HG03280 (cell line): ENCODE measurements at regions not wholly inside any gene's neighbourhood (a gene's known extent, or its start where the extent isn't known, plus 50 kb on each side); places are given as distances from the start of the nearest gene placed in this dataset.

Experiments used
- ATAC-seq: cut with Tn5 transposase; IDR thresholded peaks from one replicate; pipeline ENCODE4 v1.9.1; 2021; ENCODE audit warnings: mild to moderate bottlenecking, moderate library complexity; ENCODE audit not compliant: unreplicated experiment

- no peak for ATAC-seq
These were observed 474.6 kb downstream of the EPHA4 start for GRCh38 chr2:221097568-221097915.

GRCh38 chr2:221097949-221098348 lies 474.2 kb downstream of the EPHA4 start:
- no peak for ATAC-seq

GRCh38 chr2:221100467-221101089 lies 471.5 kb downstream of the EPHA4 start:
- ATAC-seq: no peak

GRCh38 chr2:221102896-221103688 lies 469.0 kb downstream of the EPHA4 start:
- ATAC-seq: peak; percentile 60

- ATAC-seq: no peak
These were observed 468.2 kb downstream of the EPHA4 start for GRCh38 chr2:221103930-221104329.

GRCh38 chr2:221104361-221104811 lies 467.7 kb downstream of the EPHA4 start:
- no peak for ATAC-seq

- no peak for ATAC-seq
These were observed 465.9 kb downstream of the EPHA4 start for GRCh38 chr2:221106241-221106640.

- no peak for ATAC-seq
These were observed 464.7 kb downstream of the EPHA4 start for GRCh38 chr2:221107424-221107823.

- ATAC-seq: no peak
These were observed 462.6 kb downstream of the EPHA4 start for GRCh38 chr2:221109552-221109951.

GRCh38 chr2:221111739-221112138 lies 460.4 kb downstream of the EPHA4 start:
- no peak for ATAC-seq

GRCh38 chr2:221112744-221113143 lies 459.4 kb downstream of the EPHA4 start:
- no peak for ATAC-seq

- ATAC-seq: no peak
These were observed 456.2 kb downstream of the EPHA4 start for GRCh38 chr2:221115944-221116343.

GRCh38 chr2:221120643-221121042 lies 451.5 kb downstream of the EPHA4 start:
- ATAC-seq: peak; percentile 48

GRCh38 chr2:221123396-221123795 lies 448.7 kb downstream of the EPHA4 start:
- ATAC-seq: no peak

- no peak for ATAC-seq
These were observed 447.4 kb downstream of the EPHA4 start for GRCh38 chr2:221124532-221125240.

GRCh38 chr2:221125691-221126090 lies 446.4 kb downstream of the EPHA4 start:
- no peak for ATAC-seq

- ATAC-seq: no peak
These were observed 442.4 kb downstream of the EPHA4 start for GRCh38 chr2:221129657-221130056.

- ATAC-seq: no peak
These were observed 441.7 kb downstream of the EPHA4 start for GRCh38 chr2:221130431-221130830.

- ATAC-seq: no peak
These were observed 438.2 kb downstream of the EPHA4 start for GRCh38 chr2:221133941-221134340.

- ATAC-seq: no peak
These were observed 437.4 kb downstream of the EPHA4 start for GRCh38 chr2:221134718-221135117.

GRCh38 chr2:221135699-221136098 lies 436.4 kb downstream of the EPHA4 start:
- no peak for ATAC-seq

GRCh38 chr2:221137385-221137784 lies 434.7 kb downstream of the EPHA4 start:
- no peak for ATAC-seq
